H1 (cell line): ENCODE measurements at regions not wholly inside any gene's neighbourhood (a gene's known extent, or its start where the extent isn't known, plus 50 kb on each side); places are given as distances from the start of the nearest gene placed in this dataset.

Experiments used
- BCL11A ChIP-seq, 2 experiments: IDR thresholded peaks; one replicate each; pipeline ENCODE4 v1.6.1; 2011; ENCODE audit warnings: low read depth in 2 of 2, low read length in 2 of 2, mild to moderate bottlenecking in 2 of 2
- CHD2 ChIP-seq: IDR thresholded peaks from 2 replicates; pipeline ENCODE4 v1.6.1; 2012; ENCODE audit warnings: low read length, improper control_type of control experiment
- POLR2A ChIP-seq, 2 experiments: IDR thresholded peaks; 1 replicate in 1 of 2; 2 replicates in 1 of 2; pipeline ENCODE4 v1.6.1; 2011; ENCODE audit warnings: low read depth in 2 of 2, low read length in 2 of 2, mild to moderate bottlenecking in 2 of 2; ENCODE audit errors: control extremely low read depth in 1 of 2
- SIX5 ChIP-seq: IDR thresholded peaks from 2 replicates; pipeline ENCODE4 v1.6.1; 2011; ENCODE audit warnings: mild to moderate bottlenecking, low read depth, low read length
- YY1 ChIP-seq: IDR thresholded peaks from 2 replicates; pipeline ENCODE4 v1.6.1; 2011; ENCODE audit warnings: low read depth, mild to moderate bottlenecking, low read length
- ZNF274 ChIP-seq: IDR thresholded peaks from 2 replicates; pipeline ENCODE4 v1.7.0; 2012; ENCODE audit warnings: low read length, borderline replicate concordance; ENCODE audit errors: extremely low read depth
- TF ChIP-seq, protein P1 (sequence below): IDR thresholded peaks from 2 replicates; pipeline ENCODE4 v1.6.1; 2012; ENCODE audit warnings: inconsistent platforms

DNA sequence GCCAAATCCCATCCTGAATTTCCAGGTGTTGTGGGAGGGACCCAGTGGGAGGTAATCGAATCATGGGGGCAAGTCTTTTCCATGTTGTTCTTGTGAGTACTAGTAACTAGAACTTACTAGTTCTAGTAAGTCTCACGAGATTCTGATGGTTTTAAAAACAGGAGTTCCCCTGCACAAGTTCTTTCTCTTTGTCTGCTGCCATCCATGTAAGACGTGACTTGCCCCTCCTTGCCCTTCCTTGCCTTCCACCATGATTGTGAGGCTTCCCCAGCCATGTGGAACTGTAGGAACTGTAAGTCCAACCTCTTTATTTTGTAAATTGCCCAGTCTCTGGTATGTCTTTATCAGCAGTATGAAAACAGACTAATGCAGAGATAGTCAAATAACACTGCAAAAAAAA is 122.7 kb upstream of the BEND6 start:
- no peak for TF ChIP-seq ZNF274
- TF ChIP-seq YY1: no peak
- TF ChIP-seq, protein P1, sequence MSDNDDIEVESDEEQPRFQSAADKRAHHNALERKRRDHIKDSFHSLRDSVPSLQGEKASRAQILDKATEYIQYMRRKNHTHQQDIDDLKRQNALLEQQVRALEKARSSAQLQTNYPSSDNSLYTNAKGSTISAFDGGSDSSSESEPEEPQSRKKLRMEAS: no peak
- TF ChIP-seq BCL11A (IDR thresholded peaks at IDR 0.05; ENCODE audit: low read depth in 2 of 2, low read length in 2 of 2): no peak
- no peak for TF ChIP-seq CHD2
- TF ChIP-seq SIX5: no peak
- TF ChIP-seq POLR2A (IDR thresholded peaks at IDR 0.05; ENCODE audit: control extremely low read depth in 1 of 2, low read depth in 2 of 2, low read length in 2 of 2): no peak
